SK-N-MC (cell line): ENCODE measurements at regions not wholly inside any gene's neighbourhood (a gene's known extent, or its start where the extent isn't known, plus 50 kb on each side); places are given as distances from the start of the nearest gene placed in this dataset.

Source experiments
- EZH2 ChIP-seq: fragments of 200-600 bp; sonication (generic); IDR thresholded peaks from one replicate; pipeline ENCODE4 v1.6.1; 2017; ENCODE audit warnings: antibody characterized with exemption
- FOXP2 ChIP-seq: optimal IDR thresholded peaks from 2 replicates; pipeline ENCODE3; 2011; ENCODE audit warnings: mild to moderate bottlenecking, moderate library complexity; ENCODE audit not compliant: insufficient read depth; ENCODE audit errors: extremely low read length, control extremely low read depth
- POLR2AphosphoS5 ChIP-seq: IDR thresholded peaks from 2 replicates; pipeline ENCODE4 v1.6.1; 2012; ENCODE audit warnings: mild to moderate bottlenecking, low read depth, low read length, borderline replicate concordance

- TF ChIP-seq EZH2 (no peak), POLR2AphosphoS5 (no peak), FOXP2 (no peak)
These were observed 176.3 kb downstream of the ZMAT3 start for GRCh38 chr3:178895178-178895789.
